ENCODE measurements at regions not wholly inside any gene's neighbourhood (a gene's known extent, or its start where the extent isn't known, plus 50 kb on each side); places are given as distances from the start of the nearest gene placed in this dataset.
"Not testable (repeated sequence)": the region's sequence is repeated elsewhere in the genome, so short reads cannot be mapped to it uniquely, and the experiment has no call there.

DNA sequence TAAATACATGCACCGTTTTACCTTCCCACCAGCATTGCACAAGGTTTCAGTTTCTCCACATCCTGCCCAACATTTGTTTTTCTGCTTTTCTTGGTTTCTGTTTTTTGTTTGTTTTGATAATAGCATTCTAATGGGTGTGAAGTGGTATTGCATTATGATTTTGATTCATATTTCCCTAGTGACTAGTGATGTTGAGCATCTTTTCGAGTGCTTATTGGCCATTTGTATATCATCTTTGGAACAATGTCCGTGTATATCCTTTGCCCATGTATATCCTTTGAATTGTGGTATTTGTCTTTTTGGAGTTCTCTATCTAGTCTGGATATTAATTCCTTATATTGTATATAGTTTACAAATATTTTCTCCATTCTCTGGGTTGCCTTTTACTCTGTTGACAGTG lies 2914.8 kb upstream of the OR11H1 start:
- Histone ChIP-seq H3K79me2 (ENCODE audit: insufficient read depth, low read depth, low read length) (no peaks in the 10 kb centered on the region), H3K36me3 (ENCODE audit: insufficient read depth, low read length) (no peaks in the 10 kb centered on the region), H3K4me1 (ENCODE audit: insufficient read depth, low read length, poor library complexity, severe bottlenecking) (no peaks in the 10 kb centered on the region), H2AFZ (ENCODE audit: low read length) (no peak overlapping the region), H3K27ac (ENCODE audit: low read depth, low read length, poor library complexity, severe bottlenecking) (no peak overlapping the region), H3K9me2 (ENCODE audit: insufficient read depth, low read length) (no peaks in the 10 kb centered on the region), H3K4me2 (ENCODE audit: low read length) (no peak overlapping the region), H3K9me3 (ENCODE audit: low read length) (peaks cover 5% of the 10 kb centered on the region; the same call in 1 of the 2 replicates), H3K4me3 (ENCODE audit: low read depth, low read length, poor library complexity, severe bottlenecking) (no peak overlapping the region), H4K20me1 (ENCODE audit: insufficient read depth, low read length) (no peaks in the 10 kb centered on the region)
- intact Hi-C loops (cut with micrococcal nuclease; ENCODE audit: unreplicated experiment): no loop called here
- TF ChIP-seq CTCF (conservative IDR thresholded peaks at IDR 0.05; ENCODE audit: low read length) (no peak), EZH2phosphoT487 (IDR thresholded peaks at IDR 0.05; ENCODE audit: borderline replicate concordance, low read depth, low read length) (no peak)
- no TSS peak for BruUV-seq (replicated peaks)
- no peak for DNase-seq (ENCODE audit: low spot score)
- ChIA-PET CTCF (ENCODE audit: unreplicated experiment) (no interaction called here), POLR2A (no interaction called here)

DNA sequence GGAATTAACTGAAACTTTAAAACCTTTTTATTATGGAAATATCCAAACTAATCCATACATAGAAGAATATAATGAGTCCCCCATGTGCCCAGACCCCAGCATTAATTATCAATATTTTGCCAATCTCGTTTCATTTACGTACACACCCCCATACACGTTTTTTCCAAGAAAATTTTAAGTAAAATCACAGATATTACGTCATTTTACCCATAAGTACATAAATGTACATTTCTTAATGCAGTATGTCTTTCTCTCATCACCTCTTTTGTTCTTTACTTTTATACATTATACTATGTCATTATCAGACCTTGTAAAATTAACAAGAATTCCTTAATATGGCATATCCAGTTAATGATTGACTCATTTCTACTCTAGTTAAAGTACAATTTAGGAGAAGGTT lies 2914.1 kb upstream of the OR11H1 start:
- H3K27ac ChIP-seq (ENCODE audit: low read depth, low read length, poor library complexity, severe bottlenecking); POLR2A ChIA-PET; H3K9me3 ChIP-seq (ENCODE audit: low read length); H3K4me2 ChIP-seq (ENCODE audit: low read length); H3K4me1 ChIP-seq (ENCODE audit: insufficient read depth, low read length, poor library complexity, severe bottlenecking); H3K4me3 ChIP-seq (ENCODE audit: low read depth, low read length, poor library complexity, severe bottlenecking); intact Hi-C loops (cut with micrococcal nuclease; ENCODE audit: unreplicated experiment); H2AFZ ChIP-seq (ENCODE audit: low read length); H4K20me1 ChIP-seq (ENCODE audit: insufficient read depth, low read length); BruUV-seq (replicated peaks); H3K9me2 ChIP-seq (ENCODE audit: insufficient read depth, low read length); H3K79me2 ChIP-seq (ENCODE audit: insufficient read depth, low read depth, low read length); H3K36me3 ChIP-seq (ENCODE audit: insufficient read depth, low read length); CTCF ChIA-PET (ENCODE audit: unreplicated experiment); DNase-seq (ENCODE audit: low spot score): not testable (repeated sequence)

- H2AFZ ChIP-seq (ENCODE audit: low read length); BruUV-seq (replicated peaks); CTCF ChIA-PET (ENCODE audit: unreplicated experiment); H3K36me3 ChIP-seq (ENCODE audit: insufficient read depth, low read length); POLR2A ChIA-PET; H3K4me1 ChIP-seq (ENCODE audit: insufficient read depth, low read length, poor library complexity, severe bottlenecking); H4K20me1 ChIP-seq (ENCODE audit: insufficient read depth, low read length); H3K9me2 ChIP-seq (ENCODE audit: insufficient read depth, low read length); DNase-seq (ENCODE audit: low spot score); H3K4me3 ChIP-seq (ENCODE audit: low read depth, low read length, poor library complexity, severe bottlenecking); H3K4me2 ChIP-seq (ENCODE audit: low read length); H3K79me2 ChIP-seq (ENCODE audit: insufficient read depth, low read depth, low read length); intact Hi-C loops (cut with micrococcal nuclease; ENCODE audit: unreplicated experiment); H3K27ac ChIP-seq (ENCODE audit: low read depth, low read length, poor library complexity, severe bottlenecking): not testable (repeated sequence)
- H3K9me3 ChIP-seq (ENCODE audit: low read length): peaks cover 11% of the 10 kb centered on the region; the same call in 1 of the 2 replicates
Measured at GRCh38 chr22:12626894-12627293, 2901.1 kb upstream of the OR11H1 start.

GRCh38 chr22:12629815-12630214 lies 2898.2 kb upstream of the OR11H1 start:
- H3K36me3 ChIP-seq (ENCODE audit: insufficient read depth, low read length); H2AFZ ChIP-seq (ENCODE audit: low read length); H3K4me1 ChIP-seq (ENCODE audit: insufficient read depth, low read length, poor library complexity, severe bottlenecking); H3K4me3 ChIP-seq (ENCODE audit: low read depth, low read length, poor library complexity, severe bottlenecking); CTCF ChIA-PET (ENCODE audit: unreplicated experiment); intact Hi-C loops (cut with micrococcal nuclease; ENCODE audit: unreplicated experiment); H3K79me2 ChIP-seq (ENCODE audit: insufficient read depth, low read depth, low read length); H3K27ac ChIP-seq (ENCODE audit: low read depth, low read length, poor library complexity, severe bottlenecking); BruUV-seq (replicated peaks); H4K20me1 ChIP-seq (ENCODE audit: insufficient read depth, low read length); H3K4me2 ChIP-seq (ENCODE audit: low read length); DNase-seq (ENCODE audit: low spot score); H3K9me2 ChIP-seq (ENCODE audit: insufficient read depth, low read length): not testable (repeated sequence)
- H3K9me3 ChIP-seq (ENCODE audit: low read length): peaks cover 13% of the 10 kb centered on the region; the same call in 1 of the 2 replicates
- POLR2A ChIA-PET: interaction anchor here (0.6 kb wide), 1 partner anchor 31 kb away, joined by 3 read pairs; no protein-coding TSS in a partner anchor

Data from OCI-LY7 (cell line).